ENCODE measurements at regions not wholly inside any gene's neighbourhood (a gene's known extent, or its start where the extent isn't known, plus 50 kb on each side); places are given as distances from the start of the nearest gene placed in this dataset.

DNA sequence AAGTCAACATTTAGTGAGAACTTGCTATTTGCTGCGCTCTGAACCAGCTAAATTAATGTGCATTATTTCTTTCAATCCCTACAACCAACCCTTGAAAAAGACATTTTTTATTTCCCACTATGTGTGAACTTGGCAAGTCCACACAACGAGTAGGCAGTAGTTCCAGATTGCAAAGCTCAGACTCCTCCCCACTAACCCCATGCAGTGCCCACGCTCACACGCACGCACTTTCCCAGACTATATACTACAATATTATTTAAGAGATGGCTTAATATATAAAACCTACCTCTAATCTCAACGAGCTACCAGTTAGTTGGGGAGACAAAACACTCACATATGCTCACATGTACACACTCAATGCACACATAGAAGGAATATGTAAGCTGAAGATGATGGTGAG lies 671.2 kb downstream of the LMO4 start:
- TF ChIP-seq, protein P1, sequence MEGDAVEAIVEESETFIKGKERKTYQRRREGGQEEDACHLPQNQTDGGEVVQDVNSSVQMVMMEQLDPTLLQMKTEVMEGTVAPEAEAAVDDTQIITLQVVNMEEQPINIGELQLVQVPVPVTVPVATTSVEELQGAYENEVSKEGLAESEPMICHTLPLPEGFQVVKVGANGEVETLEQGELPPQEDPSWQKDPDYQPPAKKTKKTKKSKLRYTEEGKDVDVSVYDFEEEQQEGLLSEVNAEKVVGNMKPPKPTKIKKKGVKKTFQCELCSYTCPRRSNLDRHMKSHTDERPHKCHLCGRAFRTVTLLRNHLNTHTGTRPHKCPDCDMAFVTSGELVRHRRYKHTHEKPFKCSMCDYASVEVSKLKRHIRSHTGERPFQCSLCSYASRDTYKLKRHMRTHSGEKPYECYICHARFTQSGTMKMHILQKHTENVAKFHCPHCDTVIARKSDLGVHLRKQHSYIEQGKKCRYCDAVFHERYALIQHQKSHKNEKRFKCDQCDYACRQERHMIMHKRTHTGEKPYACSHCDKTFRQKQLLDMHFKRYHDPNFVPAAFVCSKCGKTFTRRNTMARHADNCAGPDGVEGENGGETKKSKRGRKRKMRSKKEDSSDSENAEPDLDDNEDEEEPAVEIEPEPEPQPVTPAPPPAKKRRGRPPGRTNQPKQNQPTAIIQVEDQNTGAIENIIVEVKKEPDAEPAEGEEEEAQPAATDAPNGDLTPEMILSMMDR (conservative IDR thresholded peaks at IDR 0.05): no peak
- TF ChIP-seq ZFX (IDR thresholded peaks at IDR 0.05): no peak

Data from C4-2B (cell line).